Stimulated activated CD4-positive, alpha-beta T cell treated with anti-CD3 and anti-CD28 coated beads, TNF-alpha, amount 100 ng/mL, for 1 hour (primary cell): ENCODE measurements at regions not wholly inside any gene's neighbourhood (a gene's known extent, or its start where the extent isn't known, plus 50 kb on each side); places are given as distances from the start of the nearest gene placed in this dataset.

Source experiments
- DNase-seq, 3 donors: peaks; one replicate each; pipeline ENCODE4 v3.0.0-alpha.2; 2020; ENCODE audit warnings: low read depth in 3 of 3, low spot score in 1 of 3

DNA sequence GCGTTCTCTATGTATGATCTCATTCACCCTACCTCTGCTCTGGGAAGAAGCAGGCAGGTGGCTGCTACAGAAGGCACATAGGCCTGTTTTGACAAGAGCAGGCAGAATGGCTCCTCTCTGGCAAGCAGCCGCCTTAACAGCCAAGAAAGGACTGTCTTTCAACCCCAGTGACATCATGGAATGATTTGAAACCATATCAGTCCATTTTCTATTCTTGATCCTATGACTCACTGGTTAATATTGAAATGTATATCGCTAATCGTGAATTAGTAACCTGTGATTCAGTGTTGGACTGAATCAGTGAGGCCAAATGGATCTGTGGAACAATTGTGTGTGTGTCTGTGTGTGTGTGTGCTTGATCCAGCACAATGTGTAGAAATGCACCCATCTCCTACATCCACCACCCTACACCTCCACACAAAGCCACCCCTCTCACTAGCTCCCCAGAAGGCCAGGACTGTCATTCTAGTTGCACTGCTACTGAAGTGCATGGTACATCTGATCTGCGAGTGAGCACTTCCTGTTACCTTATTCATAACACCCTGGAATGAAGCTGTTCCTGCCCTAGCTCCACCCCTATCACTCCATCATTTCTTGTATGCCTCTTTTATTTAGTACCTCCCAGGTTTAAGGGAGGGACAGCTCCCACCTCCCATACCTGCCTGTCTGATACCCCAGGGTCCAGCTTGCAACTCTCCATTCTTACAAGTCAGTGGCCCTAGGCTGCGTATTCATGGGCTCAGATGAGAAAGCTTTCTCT lies 460.0 kb downstream of the FOXO1 start:
- peak in 1 of 3 donors; percentile 31 for DNase-seq

DNA sequence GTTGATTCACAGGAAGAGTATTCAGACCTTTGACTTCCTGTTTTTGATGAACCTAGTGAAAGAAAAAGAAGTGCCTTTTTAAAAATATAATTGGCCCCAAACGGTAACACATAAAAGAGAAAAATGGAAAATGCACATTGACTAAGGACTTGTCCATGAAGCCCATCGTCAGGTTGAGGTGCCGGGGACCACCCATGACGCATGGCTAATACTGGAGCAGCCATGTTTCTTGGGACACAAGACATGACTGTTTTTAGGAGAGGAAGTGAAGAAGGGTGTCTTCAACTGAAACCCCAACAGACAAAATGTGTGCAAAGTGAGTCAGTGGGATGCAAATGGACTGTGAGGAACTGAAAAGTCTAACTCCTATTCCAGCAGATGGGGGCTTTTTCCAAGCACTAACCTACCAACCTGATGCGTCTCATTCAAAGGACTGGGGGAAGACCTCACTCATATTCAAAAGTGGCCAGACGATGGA lies 459.4 kb downstream of the FOXO1 start:
- DNase-seq = no peak

DNA sequence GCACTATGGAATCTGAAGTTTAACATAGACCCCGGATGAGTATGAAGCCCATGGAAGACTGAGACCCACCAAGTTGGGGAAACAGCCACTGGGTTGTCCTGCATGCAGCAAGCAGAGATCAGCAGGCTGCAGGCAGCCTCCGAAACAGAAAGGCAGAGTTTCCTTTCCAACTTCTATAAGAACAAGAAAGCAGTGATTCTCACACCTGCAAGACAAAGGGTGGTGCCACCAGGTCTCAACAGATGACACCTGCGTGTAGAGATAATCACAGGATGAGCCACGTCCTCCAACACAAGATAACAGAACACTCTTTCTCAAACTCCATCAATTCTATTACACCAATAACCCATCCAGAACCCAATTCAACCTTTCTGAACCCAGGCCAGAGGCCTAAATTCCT lies 457.9 kb downstream of the FOXO1 start:
- DNase-seq = no peak

DNA sequence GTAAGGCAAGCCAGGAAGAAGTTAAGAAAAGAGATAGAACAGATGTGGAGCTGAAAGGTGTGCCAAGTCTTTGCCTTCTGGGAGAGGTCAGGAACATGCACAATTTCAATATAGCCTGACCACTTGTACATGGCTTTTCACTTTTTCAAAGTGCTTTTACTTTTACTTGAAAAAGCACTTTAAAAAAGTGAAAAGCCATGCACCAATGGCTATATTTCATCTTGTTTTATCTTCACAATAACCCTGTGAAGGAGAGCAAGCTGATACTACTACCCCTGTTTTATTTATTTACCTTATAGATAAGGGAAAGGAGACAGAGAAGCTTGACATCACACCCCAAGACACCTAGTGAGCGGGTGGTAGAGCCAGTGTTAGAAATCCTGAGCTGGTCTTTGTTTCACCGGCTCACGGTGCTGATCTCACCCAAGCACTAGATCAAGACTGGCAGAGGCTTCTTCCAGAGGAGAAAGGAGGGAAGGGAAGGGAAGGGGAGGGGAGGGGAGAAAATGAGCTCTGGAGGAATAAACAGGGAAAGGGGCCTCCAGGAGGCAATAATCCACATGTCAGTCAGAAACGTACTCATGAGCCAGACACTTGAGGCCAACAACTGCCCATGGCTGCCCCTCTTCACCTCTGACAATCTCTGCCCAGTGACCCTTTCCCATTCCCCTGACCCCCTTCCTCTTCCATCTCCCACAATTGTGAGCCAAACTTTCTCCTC lies 455.4 kb downstream of the FOXO1 start:
- DNase-seq = no peak

DNA sequence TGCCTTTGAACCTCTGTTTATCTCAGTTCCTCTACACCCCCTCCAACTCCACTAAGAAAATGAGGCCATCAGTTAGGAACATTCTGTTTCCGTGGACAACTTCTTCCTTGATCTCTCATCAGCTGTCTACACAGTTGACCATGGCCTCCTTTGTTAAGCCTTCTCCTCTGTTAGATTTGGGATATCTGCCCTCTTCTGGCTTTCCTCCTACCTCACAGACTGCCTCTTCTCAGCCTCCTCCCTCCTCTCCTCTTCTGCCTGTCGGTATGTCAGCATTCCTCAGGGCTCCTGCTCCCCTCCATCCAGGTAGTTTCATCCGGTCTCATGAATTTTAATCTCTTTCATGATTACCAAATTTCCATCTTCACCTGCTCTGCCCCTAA lies 454.9 kb downstream of the FOXO1 start:
- no peak for DNase-seq

DNA sequence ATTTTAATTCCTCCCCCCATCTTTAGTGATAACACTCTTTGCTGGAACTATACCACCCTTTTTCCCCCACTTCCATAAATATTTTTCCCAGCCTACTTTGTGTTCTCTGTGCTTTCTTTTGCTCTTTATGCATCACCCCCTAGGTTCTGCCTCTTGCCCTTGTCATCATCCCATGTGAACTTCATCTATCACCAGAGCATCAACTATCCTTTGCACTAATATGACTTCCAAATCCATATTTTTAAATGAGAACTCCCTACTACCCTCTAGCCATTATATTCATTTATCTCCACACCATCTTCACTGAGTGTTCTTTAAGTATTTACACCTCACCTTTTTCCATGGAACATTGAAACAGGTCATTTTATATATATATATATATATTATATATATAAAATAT lies 452.7 kb downstream of the FOXO1 start:
- DNase-seq = no peak

DNA sequence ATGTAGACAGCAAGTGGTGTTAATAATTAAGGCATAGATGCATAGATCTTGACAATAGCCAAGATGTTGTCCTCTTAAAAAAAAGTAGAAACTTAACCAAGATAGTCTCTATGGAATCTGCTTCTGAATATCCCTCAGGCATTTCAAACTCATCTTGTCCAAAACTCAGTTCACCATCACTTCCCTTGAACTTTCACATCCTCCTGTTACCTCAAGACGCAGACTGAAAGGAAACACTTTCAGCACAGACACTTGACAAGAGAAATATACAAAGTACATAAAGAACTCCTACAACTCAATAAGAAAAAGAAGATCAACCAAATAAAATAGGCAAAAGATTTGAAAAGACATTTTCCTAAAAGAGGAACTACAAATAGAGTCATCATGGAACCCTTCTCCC lies 451.1 kb downstream of the FOXO1 start:
- no peak for DNase-seq

DNA sequence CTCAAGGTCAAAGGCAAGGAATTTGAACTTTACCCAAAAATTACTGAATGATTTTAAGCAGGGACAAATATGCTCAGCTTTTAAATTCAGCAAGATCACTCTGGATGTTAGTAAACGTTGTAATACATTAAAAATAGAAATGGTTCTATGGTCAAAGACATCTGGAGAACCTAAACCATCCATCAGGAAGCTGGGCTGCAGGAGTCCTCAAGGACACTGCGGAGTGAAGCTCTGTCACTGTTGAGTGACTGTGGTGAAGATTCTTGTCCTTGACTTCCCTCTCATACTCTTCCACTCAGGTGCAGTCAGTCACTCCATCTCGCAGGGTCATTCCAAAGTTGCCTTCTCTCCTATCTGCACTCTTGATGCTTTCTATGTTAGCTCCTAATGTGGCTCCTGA lies 450.7 kb downstream of the FOXO1 start:
- DNase-seq = no peak

DNA sequence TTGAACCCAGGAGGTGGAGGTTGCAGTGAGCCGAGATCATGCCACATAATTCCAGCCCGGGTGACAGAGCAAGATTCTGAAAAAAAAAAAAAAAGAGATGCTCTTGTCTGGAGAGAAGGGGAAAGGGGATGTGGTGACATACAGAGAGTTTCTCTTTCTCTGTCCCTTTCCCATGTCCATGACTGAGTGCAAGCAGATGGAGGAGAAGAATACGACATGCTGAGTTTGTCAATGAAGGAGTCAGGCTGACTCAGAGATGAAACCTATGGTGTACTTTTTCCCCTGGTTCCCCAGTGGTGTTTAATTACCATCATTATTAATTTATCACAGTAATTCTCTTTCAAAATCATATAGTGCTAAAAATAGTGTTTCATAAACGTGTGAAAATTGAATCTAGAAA lies 448.8 kb downstream of the FOXO1 start:
- no peak for DNase-seq

DNA sequence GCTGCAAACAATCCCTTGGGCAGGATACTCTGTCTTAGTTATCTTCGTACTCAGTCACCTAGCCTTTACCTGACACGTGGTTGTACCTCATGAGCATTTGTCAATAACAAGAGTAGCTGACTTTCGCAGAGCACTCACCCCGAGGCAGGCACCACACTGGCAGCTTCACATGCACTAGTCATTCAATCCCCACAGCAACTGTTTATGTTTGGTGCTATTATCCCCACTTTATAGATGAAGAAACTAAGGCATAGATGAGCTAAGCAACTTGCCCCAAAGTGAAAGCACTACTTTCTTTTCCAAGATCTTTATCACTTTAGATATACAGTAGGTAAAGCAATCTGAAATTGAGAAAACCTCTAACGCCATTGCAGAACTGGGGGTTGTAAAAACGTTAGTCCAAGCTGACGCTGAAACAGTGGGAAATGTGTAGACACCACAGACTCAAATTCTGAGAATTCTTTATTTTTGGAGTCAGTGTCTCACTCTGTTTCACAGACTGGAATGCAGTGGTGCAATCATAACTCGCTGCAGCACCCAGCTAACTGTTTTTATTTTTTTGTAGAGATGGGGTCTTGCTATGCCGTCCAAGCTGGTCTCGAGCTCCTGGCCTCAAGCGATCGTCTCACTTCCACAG lies 446.0 kb downstream of the FOXO1 start:
- no peak for DNase-seq

DNA sequence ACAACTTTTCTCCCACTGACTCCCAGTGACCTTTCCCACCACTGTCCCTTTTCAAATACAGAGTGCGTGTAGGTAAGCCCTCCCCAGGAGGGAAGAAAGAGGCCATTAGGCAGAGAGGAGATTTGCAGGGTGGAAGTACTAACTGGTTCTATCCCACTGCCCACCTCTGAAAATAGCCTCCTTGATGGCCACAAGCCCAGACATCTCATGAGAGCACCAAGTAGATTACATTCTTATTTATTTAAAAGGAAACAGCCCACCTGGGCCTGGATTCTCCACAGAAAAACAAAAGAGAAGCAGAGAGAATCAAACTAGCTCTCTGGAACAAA lies 445.3 kb downstream of the FOXO1 start:
- DNase-seq = no peak

DNA sequence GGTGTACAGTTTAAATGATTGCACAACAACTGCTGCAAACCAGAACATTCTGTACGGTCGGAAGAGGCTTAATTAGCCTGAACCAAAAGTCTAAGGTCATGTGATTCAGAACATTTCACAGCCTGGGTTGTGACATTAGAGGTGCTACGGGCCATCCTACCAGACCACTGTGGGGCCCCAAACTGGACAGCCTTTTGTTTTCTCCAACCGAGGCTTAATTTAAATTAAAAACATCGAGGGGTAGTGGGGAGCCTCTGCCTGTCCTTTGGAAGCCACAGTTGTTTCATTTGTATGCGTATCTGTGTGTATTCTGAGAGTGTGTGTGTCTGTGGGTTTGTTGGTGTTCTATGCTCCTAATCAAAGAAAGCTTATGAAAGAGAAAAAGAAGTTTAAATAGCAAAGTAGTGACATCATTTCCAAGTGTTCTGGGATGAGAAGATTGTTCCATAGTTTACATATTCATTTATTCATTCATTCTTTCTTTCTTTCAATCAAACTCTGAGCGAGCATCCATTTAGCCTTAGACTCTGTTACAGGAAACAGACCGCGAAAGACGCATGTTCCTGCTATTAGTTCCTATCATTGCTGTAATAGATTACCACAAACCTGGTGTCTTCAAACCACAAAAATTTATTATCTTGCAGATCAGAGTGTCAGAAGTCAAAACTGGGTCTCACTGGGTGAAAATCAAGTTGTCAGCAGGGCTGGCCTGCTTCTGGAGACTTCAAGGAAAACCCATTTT lies 444.8 kb downstream of the FOXO1 start:
- peak in 1 of 3 donors; percentile 10 for DNase-seq

DNA sequence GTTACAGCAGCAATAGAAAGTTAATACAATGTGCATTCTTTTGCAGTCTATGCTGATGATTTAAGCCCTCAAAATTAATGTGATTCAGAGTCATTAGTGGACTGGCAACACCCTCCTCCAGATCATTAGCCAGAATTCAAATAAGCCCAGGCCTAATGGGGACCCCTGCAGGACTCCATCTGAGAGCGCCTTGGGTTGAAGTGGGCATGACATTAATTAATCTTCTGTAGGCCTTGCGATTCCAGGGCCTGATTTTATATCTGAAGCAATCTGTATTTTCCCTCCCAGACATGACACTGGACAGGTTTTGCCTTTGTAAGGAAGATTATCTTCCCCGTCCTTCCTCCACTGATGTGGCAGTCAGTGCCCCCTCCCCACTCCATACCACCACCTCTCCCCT lies 442.9 kb downstream of the FOXO1 start:
- DNase-seq = no peak

DNA sequence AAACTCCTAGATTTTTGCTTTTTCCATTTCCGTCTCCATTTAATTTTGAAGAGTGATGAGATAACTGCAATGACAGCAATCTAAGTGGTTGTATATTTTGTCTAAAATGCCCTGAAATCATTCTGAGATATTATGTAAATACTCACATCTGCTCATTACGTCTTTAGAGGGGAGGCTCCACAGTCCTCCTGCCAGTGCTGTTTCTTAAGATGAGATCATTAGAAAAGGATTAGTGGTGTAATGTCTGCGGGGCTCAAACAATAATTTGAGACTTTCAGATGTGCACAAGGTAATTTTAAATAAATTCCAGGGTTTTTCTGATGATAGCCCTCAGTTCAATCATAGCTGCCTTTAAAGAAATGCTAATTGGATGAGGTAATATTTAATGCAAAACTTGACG lies 437.9 kb downstream of the FOXO1 start:
- no peak for DNase-seq

DNA sequence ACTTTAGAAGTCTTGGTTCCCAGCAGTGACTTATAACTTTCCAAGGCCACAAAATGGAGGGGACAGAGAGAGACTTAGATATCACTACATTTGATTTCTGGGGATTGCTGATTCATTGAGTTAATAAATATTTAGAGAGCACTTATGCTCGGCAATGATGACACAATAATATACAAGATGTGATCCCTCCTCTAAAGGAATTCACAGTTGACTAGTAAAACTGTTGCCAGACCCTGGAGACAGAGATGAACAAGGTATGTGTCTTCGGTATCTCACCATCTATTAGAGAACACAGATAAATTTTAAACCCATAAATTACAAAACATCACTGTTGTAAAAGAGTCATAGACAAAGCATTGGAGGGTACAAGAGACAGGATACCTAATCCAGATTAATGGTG lies 437.5 kb downstream of the FOXO1 start:
- no peak for DNase-seq

DNA sequence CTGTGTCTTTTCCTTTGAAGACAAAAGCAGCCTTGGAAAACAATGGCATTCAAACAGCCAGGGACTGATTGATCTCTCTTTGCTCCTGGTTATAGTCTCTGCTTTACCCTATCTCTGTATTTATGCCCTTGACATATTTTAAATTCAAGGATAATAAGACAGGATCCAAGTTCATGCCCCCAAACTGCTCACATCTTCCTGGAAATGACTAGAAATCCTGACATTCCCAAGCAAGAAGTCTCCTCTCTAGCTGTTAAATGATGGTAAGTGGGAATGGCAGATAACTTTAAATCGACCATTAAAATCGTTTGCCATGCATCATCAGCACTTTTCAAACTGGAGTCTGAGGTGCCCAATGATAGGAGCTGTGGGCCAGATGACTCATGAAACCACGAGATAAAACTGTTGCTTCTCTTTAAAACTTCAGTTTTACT lies 435.6 kb downstream of the FOXO1 start:
- no peak for DNase-seq

DNA sequence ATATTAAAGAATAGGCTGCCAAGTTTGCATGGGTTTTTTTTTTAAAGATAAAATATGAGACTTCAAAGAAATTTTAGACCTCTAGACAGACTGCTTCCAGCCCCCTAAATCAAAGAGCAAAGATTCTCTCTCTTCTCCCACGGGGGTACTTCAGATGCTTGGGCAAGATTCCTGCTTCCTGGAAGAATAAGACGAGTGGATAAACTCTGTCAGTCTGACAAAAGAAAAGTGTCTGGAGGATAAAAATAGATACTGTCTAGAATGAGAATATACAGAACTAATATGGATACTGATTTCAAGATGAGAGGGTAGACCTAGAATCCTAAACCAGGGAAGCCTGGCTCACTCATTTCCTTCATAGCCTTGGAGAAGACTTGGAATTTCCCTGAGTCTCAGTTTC lies 435.1 kb downstream of the FOXO1 start:
- no peak for DNase-seq

DNA sequence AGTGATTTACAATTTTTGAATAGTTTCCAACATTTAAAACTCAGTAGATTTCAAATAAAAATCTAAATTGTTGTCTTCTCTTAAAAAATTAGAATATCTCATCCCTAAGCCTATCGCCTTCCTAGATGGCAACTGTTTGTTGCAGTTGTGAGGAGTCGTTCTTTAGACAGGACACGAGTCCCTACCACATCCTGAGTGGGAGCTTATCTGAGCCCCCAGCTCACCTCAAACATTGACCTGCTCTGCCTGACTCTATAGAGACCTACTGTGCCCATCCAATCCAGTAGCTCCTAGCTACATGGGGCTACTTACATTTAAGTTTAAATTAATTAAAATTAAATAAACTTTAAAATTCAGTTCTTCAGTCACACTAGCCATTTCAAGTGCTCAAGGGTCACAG lies 434.7 kb downstream of the FOXO1 start:
- DNase-seq = no peak

DNA sequence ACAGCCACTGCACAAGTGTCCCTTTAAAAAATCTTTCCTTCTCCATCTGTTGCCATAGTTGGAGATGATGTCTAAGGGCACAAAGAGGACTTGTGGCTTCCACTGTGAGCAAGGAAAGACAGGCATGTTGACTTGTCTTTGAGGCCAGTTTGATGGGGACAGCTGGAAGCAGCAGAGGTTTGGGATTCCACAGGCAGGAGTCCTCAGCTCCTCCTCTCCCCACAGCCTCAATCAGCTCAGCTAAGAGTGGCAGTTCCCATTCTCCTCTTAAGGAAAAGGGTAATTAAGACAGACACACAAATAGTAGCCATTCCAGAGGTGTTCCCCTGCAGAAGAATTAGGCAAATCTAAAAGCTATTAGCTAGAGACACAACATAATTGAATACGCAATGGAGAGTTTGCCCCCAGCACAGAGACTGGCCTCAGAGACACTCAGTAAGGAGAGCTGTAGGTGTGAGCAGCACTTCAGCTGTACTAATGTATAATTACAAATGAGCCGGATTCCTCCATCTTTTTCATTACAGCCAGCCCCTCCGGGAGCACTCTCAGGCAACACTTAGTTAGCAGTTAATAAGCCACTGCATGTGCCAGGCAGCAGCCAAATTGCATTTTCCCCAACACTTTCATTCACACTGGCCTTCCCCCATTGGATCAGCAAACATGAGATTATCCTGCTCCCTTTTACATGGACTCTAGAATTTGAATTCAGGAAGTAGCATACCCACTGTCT lies 434.0 kb downstream of the FOXO1 start:
- DNase-seq = no peak

DNA sequence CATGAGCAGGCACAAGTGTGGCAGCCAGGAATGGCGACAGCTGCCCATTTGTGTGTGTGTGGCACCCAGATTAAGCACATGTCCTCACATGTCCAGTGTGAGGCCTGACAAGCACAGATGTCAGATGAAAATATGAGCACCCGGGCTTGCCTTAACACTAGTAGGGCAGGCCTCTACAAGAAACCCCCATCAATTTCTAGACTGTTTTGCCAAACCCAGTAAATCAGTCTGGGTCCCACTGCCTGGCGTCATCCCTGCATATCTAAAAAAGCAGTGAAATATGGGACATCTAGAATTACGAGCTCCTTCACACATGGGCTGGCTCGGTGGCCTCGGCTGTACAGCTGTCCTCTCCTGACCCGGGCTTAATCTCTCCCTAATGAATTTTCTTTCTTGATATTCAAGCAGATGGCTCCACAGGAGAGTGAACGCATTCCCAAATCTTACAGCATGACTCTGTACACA lies 432.7 kb downstream of the FOXO1 start:
- no peak for DNase-seq
